HG03378 (cell line): ENCODE measurements at regions not wholly inside any gene's neighbourhood (a gene's known extent, or its start where the extent isn't known, plus 50 kb on each side); places are given as distances from the start of the nearest gene placed in this dataset.
"Not testable (repeated sequence)": the region's sequence is repeated elsewhere in the genome, so short reads cannot be mapped to it uniquely, and the experiment has no call there.

Experiments
- ATAC-seq: cut with Tn5 transposase; IDR thresholded peaks from one replicate; pipeline ENCODE4 v1.9.1; 2021; ENCODE audit warnings: mild to moderate bottlenecking, moderate library complexity; ENCODE audit not compliant: unreplicated experiment

DNA sequence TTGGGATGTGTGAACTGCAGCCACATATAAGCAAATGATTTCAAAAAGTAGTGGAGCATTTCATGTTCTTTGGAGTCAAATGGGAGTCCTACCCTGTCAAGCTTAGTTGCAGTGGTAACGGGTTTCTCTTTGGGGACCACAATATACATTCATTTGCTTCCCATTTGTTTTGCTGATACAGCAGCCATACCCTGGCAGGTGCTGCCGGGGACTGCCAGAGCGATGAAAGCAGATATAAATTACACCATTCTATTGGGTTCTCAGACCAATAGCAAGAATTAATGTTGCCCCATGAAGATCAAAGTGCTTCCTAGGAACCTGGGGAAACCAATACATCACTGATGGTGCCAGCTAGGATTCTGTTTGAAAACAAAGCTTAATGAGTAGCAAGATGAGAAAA is 1621.5 kb upstream of the FLRT2 start:
- ATAC-seq: no peak

DNA sequence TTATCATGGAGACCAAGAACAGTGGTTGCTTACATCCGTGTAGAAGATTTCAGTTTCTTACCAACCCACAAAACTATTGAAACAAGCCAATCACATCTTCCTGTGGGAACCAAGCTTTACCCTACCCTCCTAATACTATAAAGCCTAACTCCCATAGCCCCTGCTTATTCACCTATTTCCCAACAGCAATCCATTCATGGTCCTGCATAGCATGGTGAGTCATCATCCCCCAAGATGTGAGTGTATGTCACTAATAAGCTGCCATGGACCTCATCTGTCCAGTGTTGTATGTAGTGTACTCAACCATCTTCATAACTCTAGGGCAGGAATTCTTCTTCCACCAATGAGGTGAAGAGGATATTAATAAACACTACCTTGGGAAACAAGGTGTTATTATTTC is 1620.4 kb upstream of the FLRT2 start:
- no peak for ATAC-seq

DNA sequence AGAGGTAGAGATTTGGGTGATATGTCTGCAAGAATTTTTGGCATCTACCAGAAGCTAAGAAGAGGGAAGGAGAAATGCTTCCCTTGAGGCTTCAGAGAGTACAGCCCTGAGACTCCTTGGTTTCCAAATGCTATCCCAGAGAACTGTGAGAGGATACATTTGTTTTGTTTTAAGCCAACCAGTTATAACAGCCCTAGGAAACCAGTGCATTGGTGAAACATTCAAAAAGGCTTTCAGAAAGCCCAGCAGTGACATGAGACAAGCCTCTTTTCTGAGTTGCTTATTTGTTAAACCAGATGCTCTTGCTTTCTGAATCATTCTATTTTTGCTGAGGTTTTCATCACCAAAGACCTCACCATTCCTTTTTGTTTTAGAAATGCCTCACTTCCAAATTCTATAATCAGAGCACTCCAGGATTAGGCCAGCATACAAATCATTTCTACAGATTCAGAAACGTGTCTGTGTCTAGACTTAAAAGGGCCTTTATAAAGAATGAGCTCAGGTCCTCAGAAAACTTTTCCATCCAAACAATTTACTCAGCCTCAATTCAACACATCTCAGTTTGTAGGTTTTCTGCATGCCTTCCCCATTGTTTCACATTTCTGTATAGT is 1617.8 kb upstream of the FLRT2 start:
- ATAC-seq: no peak

DNA sequence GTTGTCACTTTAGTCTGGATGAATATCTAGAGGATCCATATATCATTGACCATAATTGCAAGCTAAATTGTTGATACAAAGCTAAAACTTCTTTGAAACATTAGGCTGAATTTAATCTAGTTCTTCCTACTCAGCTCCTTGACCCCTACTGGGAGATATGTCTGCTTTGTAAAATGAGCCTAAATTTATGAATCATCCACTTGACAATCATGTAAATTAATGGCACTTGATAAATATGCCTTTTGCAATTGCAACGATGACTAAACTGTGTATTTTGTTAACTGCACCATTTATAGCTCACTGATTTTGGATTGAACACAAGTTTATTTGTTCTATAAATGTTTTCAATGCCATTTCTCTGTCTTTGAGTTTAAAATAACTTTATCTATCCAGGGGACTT is 1616.5 kb upstream of the FLRT2 start:
- no peak for ATAC-seq

DNA sequence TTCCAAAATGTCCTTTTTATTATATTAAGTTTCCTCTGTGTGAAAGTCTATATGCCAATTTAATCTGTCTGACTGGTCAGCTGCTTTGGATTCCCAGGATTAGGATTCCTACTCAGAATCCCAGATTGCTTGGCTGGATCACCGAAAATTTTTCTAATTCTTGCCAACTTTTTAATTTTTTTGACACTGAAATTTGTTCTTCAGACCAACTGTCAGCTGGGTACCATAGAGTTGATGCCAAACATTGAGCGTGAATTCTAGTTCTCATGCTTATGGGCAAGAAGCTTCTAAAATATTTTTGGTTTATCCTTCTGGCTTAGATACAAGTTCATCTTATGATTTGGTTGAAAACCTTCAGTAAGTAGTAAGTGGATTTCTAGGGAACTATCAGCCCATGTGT is 1611.4 kb upstream of the FLRT2 start:
- ATAC-seq: no peak

DNA sequence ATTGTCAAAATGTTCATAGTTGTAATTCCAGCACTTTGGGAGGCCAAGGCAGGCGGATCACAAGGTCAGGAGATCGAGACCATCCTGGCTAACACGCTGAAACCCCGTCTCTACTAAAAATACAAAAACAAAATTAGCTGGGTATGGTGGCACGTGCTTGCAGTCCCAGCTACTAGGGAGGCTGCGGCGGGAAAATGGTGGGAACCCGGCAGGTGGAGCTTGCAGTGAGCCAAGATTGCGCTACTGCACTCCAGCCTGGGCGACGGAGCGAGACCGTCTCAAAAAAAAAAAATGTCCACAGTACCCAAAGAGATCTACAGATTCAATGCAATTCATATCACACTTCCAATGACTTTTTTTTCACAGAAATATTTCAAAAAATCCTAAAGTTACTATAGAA is 1610.3 kb upstream of the FLRT2 start:
- not testable (repeated sequence) for ATAC-seq

DNA sequence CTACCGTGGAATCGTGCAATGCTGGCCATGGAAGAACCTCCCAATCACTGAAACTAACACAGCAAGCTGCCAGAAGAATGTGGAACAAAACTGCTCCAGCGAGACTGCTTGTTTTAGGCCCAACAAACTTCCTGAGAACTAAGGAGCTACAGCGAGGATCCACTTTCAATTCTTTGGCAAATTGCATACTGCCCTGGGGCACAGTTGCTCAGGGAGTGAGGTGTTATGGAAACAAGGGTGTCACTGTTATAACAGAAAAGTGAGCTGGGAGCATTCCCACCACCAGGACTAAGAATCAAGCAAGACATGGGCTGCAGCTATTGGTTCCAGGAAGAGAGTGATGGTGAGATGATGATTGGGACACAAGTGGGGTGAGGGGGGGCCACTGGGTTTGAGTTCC is 1606.1 kb upstream of the FLRT2 start:
- no peak for ATAC-seq

DNA sequence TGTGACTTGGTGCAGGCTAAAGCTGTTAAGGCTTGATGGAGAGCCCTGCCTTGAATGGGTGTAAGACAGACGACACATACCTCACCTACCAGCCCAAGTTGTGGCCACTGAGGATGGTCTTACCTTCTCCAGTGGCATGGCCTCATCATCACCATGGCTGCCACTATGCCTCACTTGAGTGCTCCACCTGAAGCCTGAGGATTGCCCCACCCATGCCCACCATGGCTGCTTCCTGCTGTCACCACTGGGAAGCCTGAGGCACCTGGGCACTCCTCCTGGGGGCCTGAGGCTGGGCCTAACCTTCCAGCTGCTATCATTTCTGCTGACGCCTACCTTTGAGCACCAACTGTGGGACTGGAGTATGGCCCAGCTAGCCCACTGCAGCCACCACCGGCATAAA is 1605.7 kb upstream of the FLRT2 start:
- no peak for ATAC-seq

DNA sequence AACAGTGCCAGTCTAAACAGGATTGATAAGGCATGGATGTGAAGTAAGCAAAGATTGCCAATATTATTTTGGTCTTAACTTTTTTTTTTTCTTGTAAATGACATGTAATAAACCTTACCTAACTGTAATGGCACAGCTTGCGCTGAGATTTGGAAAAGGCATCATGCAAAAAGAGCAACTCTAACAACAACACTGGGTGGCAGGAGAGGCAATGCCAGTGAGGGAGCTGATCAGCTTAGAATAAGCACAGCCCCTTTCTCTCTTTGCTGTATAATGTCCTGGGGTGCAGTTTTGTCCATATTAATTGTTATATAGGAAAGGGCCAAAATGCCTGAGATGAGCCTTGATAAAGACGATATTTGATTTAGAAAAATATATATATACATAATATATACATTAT is 1589.7 kb upstream of the FLRT2 start:
- ATAC-seq: no peak

DNA sequence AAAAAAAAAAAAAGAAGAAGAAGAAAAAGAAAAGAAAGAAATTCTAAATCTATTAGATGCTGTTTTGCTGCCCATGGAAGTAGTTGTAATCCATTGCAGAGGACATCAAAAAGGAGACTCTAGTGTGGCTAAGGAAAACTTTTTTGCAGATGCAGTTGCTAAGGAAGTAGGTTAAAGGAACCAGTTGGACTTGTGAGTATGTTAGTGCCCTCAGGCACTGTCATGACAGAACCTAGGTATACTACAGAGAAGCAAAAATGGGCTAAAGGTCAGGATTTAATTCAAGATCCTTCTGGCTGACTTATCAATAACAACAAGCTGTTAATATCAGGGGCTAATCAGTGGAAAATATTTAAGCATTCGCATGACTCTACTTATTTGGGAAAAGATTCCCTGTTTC is 1571.6 kb upstream of the FLRT2 start:
- no peak for ATAC-seq

DNA sequence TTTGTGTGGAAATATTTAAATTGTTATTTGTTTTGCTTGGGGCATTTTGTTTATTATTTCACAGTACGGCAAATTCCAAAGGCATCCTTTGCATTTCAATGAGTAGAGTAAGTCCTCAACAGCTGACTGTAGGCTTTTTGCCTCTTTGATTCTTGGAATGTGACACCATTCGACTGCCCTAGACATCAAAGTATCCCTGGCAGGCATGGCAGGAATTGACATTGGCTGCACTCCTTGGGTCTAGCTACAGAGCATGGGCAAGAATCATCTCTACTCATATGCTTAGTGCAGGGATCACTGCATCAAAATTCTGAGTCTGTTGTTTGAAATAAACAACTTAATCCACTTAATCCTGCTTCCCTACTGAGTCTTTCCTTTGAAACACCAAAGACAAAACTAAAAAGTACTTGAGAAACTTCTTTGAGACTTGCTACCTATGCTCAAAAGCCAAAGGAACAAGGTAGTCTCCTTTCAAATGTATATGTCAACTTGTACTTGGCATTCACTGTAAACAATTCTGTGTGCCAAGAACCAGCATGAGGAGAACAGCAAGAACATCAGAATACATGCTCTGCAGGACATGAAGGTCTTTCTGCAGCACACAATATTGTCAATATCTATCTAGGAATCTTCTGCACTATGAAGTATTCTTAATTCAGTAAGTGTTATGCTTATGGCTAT is 1569.0 kb upstream of the FLRT2 start:
- ATAC-seq: no peak

DNA sequence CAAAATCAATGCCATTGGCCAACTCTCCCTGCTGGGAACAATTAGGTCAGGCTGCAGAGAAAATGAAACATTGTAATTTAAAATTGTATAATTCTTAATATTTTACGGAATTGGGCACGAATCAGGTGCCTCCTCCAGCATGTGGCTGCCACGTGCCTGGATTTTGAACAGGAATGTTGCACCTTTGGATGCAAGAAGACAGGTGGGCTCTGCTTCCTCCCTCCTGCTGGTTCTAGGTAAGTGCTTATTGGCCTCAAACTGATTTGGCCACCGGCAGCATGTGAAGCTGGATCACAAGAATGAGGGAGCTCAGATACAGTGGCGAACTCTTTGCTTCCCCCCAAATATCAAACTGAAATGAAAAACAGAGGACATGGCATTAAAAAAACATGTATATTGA is 1559.9 kb upstream of the FLRT2 start:
- no peak for ATAC-seq

DNA sequence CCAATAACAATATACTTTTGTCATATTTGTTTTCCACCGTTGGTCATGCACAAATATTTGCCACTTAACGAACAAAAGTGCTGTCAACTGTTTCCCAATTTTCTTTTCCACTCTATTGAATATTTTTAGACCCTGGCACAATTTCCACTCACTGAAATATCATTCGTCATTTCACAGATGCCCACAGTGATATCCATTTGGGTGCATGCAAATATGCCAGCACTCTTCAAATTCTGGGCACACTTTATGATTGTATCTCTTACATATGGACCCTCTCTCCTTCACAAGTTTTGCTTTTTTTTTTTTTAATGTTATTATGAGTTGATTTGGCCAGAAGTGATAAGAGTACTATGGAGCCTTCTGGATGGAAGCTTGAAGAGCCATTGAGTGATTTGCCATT is 1557.3 kb upstream of the FLRT2 start:
- no peak for ATAC-seq

DNA sequence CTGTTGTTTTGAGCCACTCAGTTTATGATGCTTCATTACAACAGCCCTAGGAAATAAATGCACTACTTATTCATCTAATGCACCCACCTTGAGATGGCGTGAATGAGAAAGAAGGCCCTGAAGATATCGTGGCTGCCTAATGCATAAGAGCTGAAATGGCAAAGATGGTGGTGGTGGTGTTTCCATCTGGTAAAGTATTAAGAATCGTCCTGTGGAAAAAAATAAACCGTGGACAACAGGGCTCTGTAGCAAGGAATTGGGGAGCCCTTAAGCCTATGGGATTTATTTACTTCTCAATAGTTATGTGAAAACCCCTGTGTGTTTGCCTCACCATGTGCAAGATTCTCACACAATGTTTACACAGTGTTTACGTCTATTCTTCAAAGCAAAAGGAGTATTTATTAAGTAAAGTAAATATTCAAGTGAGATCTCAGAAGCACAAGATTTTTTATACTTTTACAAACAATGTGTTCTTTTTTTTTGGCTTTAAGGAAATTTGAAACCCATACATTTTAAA is 1555.2 kb upstream of the FLRT2 start:
- no peak for ATAC-seq

DNA sequence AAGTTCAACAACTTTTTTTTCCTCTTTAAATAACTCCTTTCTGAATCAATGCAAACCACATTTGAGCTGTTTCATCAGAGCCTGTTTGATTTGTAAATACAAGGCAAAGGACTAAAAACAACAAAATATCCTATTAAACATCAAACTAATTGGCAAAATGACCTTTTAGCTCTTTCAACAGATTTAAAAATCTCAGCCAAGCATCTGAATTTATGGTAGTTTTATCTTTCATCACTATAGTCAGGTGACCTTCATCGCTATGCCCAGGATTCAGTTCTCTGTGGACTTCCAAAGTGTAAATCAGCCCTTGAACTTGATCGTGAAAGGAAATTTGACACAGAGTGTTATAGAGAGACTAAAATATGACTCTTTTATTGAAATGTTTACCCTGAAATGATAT is 1554.5 kb upstream of the FLRT2 start:
- no peak for ATAC-seq

DNA sequence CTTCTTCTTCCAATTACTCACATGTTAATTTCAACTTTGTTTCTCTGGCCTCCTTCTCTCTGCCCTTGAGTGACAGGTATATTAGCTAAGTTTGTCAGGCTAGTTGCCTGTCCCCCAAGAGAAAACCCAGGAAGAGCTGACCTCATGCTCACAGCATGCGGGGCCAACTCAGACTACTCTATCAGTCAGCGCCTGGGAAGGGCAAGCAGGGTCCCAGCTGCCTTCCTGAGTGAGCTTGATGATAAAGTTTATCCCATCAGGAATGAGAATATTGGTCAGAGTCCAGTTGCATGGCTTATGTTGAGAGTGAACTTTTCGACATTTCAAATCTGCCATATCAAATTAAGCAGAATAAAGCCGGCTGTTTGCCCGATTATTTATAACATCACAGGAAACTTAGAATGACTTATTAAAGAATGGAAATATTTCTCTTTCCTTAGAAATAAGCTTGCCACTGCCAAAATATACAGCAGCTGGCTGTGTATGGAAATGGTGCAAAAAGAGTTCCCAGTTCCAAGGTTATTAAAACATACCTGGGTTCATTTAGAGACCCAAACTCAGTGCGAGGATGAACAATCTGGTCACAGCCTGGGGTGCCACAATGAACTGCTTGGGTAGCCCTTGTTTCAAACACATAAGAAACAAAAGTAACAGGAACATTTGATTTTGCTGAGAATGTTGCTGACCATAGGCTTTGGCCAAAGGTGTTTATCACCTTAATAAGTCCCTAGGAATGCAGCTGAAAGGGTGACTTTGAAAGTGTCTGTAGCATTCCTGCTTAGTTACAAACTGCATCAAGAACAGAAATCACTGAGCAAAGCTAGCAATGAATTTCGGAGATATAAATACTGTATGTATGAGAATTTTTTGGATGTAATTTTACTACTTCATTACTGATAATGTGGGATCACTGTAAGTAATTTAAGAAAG is 1553.8 kb upstream of the FLRT2 start:
- no peak for ATAC-seq

DNA sequence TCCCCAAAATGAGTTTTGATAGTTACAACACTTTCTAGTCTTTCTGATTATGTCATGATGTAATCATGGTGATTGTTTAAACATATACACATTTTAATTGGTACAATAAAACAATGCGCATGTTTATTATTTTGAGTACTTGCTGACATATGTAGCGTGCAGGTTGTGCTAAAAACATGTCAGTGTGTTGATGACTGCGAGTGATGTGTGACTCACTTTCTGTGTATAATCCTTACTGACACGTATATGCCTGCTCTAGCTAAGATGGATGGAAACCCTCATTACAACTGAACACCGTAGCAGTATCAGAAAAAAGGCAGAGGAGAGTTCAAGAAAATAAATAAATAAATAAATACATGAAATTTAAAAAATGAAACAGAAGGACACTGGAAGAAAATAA is 1552.4 kb upstream of the FLRT2 start:
- ATAC-seq: no peak

DNA sequence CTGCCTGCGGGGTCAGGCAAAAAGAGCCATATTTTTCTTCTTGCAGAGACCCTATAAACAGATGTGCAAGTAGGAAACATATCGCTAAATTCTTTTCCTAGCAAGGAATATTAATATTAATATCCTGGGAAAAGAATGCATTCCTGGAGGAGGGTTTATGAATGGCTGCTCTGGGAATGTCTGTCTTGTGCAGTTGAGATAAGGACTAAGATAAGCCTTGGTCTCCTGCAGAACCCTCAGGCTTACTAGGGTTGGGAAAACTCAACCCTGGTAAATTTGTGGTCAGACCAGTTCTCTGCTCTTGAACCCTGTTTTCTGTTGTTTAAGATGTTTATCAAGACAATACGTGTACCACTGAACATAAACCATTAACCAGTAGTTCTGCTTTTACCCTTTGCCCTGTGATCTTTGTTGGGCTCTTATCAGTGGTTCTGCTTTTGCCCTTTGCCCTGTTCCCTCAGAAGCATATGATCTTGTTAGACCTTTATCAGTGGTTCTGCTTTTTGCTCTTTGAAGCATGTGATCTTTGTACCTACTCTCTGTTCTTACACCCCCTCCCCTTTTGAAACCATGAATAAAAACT is 1548.2 kb upstream of the FLRT2 start:
- ATAC-seq: not testable (repeated sequence)

DNA sequence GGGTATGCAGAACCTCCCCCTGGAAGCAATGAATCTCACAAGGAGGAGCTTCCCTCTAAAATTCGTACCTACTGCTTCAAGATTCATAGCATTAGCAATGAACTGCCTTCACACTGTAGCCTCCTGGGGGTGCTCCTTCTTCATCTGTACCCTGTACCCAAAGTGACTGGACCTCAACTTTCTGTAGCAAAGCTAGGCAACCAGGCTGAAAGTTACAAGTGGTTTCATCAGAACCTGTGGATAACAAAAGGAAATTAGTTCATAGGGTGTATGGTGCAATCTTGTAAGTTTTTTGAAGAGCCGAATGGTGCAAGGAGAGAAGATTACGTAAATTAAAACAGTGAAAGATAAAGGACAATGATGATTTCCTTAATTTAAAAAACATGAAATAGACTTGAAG is 1541.7 kb upstream of the FLRT2 start:
- ATAC-seq: no peak

DNA sequence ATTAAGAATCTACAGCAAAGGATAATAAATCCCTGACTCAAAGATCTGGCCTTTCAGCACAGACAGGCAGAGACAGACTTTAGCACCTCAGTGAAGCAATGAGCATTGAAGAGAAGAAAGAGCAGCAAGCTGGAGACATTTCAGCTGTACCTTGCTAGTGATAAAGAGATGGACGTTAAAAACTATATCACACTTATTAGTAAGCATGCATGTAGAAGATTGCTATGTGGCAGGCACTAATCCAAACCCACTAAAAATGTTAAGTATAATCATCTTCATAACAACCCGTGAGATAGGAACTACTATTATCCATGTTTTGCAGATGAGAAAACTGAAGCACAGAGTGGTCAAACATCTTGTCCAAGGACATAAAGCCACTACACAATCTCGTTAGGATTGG is 1538.3 kb upstream of the FLRT2 start:
- ATAC-seq: no peak

DNA sequence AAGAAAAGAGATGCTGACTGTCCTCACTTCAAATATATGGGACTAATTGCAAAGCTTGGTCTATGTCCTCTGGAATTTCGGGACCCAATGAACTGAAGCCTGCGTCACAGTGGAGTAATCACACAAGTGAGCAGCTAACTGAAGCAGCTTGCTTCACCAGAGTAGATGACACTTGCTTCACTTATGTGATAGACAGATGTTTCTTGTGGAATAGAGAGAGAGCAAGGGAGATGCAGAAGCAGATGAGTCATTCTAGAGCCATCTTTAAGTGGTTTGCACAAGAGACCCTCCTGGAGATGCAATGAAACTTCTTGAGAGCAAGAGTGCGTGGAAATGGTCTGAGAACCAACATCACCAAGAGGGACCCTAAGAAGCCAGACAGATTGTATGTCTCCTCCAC is 1537.1 kb upstream of the FLRT2 start:
- no peak for ATAC-seq
